HL-60 (cell line): ENCODE measurements at regions not wholly inside any gene's neighbourhood (a gene's known extent, or its start where the extent isn't known, plus 50 kb on each side); places are given as distances from the start of the nearest gene placed in this dataset.

ENCODE experiments used
- CTCF ChIP-seq: IDR thresholded peaks from one replicate; pipeline ENCODE4 v1.5.1; 2011; ENCODE audit warnings: low read length, control low read depth, inconsistent platforms; ENCODE audit not compliant: insufficient read depth
- GABPA ChIP-seq: IDR thresholded peaks from 2 replicates; pipeline ENCODE4 v1.6.1; 2012; ENCODE audit warnings: low read depth
- POLR2AphosphoS5 ChIP-seq: IDR thresholded peaks from 2 replicates; pipeline ENCODE4 v1.6.1; 2012; ENCODE audit warnings: low read depth
- SPI1 ChIP-seq: IDR thresholded peaks from 2 replicates; pipeline ENCODE4 v1.6.1; 2012; ENCODE audit warnings: low read depth, mild to moderate bottlenecking, borderline replicate concordance
- TF ChIP-seq, protein P1 (sequence below): IDR thresholded peaks from 2 replicates; pipeline ENCODE4 v1.6.1; 2012; ENCODE audit warnings: low read depth; ENCODE audit not compliant: insufficient replicate concordance

DNA sequence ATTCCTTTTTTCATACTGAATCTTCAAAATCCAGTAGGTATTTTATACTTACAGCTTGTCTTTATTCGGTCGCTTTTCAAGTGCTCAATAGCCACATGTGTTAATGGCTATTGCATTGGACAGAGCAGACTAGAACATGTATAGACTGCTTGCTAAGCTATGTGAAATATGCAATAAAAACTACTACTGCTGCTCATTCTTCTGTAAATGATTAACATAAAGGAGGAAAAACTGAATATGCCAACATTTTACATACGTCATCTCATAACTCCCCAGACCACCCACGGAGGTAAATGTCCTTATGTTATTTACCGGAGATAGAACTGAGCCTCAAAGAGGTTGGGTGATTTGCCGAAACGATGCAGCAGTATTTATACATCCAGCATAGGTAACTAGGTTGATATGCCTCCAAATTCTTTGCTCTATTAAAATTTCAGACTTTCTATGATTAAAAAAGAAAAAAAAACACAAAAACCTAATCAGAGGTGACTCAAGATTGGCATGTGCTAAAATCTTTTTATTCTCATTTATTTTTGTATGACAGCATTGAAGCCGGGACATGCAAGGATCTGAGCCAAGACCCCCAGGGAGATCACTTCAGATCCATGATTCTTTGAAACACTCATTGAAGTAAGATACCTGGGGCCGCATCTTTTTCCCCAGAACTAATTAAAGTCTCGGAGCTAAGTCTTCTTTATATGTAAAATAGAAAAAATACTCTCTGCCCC is 78.5 kb upstream of the OR5AK2 start:
- TF ChIP-seq CTCF (no peak), GABPA (no peak), POLR2AphosphoS5 (no peak), SPI1 (no peak)
- TF ChIP-seq, protein P1, sequence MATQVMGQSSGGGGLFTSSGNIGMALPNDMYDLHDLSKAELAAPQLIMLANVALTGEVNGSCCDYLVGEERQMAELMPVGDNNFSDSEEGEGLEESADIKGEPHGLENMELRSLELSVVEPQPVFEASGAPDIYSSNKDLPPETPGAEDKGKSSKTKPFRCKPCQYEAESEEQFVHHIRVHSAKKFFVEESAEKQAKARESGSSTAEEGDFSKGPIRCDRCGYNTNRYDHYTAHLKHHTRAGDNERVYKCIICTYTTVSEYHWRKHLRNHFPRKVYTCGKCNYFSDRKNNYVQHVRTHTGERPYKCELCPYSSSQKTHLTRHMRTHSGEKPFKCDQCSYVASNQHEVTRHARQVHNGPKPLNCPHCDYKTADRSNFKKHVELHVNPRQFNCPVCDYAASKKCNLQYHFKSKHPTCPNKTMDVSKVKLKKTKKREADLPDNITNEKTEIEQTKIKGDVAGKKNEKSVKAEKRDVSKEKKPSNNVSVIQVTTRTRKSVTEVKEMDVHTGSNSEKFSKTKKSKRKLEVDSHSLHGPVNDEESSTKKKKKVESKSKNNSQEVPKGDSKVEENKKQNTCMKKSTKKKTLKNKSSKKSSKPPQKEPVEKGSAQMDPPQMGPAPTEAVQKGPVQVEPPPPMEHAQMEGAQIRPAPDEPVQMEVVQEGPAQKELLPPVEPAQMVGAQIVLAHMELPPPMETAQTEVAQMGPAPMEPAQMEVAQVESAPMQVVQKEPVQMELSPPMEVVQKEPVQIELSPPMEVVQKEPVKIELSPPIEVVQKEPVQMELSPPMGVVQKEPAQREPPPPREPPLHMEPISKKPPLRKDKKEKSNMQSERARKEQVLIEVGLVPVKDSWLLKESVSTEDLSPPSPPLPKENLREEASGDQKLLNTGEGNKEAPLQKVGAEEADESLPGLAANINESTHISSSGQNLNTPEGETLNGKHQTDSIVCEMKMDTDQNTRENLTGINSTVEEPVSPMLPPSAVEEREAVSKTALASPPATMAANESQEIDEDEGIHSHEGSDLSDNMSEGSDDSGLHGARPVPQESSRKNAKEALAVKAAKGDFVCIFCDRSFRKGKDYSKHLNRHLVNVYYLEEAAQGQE: no peak
